ENCODE measurements at regions not wholly inside any gene's neighbourhood (a gene's known extent, or its start where the extent isn't known, plus 50 kb on each side); places are given as distances from the start of the nearest gene placed in this dataset.

DNA sequence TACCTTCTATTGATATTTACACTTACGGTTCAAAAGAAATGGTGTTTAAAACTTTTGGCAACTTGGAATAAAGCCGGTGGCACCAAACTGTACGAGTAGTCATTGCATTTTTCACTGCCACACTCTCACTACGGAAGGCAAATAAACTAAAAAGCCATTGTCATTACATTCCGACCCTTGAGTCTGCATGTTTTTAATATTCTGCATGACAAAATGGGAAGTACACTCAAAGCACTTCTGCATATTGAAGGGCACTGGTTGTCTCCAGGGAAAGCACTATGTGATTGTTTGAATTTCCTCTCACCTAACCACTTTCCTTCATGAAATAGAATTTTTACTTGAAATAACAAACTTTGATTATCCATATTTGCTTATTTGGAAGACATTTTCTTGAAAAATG lies 426.3 kb downstream of the CETN3 start:
- DNase-seq = no peak
- Histone ChIP-seq H3K4me1 (peaks cover 0 to 6% (median 0%) of the 10 kb centered on the region in 4 donors), H3K9me3 (no peaks in the 10 kb centered on the region), H3K36me3 (no peaks in the 10 kb centered on the region), H3K27me3 (no peaks in the 10 kb centered on the region), H3K27ac (no peak overlapping the region), H3K4me3 (no peak overlapping the region)
- WGBS, 5 donors = 71 to 79% (median 77%) methylated on average over 5 of the region's 5 CpGs
- intact Hi-C loops (cut with DNase I; ENCODE audit: low total_unique reads) = no loop called here
- no peak for TF ChIP-seq EP300 (IDR thresholded peaks at IDR 0.05)
- TF ChIP-seq POLR2A (IDR thresholded peaks at IDR 0.05) = no peak
- TF ChIP-seq, protein P1, sequence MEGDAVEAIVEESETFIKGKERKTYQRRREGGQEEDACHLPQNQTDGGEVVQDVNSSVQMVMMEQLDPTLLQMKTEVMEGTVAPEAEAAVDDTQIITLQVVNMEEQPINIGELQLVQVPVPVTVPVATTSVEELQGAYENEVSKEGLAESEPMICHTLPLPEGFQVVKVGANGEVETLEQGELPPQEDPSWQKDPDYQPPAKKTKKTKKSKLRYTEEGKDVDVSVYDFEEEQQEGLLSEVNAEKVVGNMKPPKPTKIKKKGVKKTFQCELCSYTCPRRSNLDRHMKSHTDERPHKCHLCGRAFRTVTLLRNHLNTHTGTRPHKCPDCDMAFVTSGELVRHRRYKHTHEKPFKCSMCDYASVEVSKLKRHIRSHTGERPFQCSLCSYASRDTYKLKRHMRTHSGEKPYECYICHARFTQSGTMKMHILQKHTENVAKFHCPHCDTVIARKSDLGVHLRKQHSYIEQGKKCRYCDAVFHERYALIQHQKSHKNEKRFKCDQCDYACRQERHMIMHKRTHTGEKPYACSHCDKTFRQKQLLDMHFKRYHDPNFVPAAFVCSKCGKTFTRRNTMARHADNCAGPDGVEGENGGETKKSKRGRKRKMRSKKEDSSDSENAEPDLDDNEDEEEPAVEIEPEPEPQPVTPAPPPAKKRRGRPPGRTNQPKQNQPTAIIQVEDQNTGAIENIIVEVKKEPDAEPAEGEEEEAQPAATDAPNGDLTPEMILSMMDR (IDR thresholded peaks at IDR 0.05) = no peak
- TF ChIP-seq POLR2AphosphoS5 (IDR thresholded peaks at IDR 0.05) = no peak

DNA sequence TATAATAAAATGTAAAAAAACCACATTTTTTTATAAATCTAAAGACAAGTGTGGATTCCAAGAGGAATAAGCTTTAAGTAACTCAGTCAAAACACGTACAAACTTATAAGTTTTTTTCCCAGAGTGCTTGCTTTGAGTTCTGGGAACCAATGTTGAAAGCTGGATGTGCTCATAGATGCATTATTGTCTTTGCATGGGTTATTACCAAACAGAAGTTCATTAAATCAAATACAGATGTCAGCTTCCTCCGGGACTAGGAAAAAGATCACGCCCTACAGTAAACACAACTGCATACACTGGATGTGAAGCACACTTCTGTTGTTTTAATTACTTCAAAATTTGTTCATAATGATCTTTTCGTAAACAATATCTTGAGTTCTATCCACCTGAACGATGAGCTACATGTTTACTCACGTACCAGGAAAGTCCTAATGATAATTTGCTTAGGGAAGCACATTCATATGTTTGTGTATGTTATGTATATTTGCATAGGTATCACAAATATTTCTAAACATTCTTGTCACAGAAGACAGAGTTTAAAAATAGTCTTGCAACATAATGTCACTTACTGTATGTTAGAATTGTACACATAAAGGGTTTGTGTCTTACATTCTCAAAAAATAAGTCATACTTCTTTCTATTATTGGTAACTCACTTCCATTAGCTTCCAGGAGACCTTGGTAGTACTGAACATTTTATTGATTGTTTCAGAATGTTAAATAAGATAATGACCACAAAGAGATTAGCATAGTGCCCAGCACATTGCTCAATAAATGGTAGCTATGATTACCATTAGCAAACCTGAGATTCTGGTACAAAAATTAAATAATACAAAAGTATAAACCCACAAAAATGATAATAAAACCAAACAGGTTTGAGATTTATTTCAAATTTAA lies 427.4 kb downstream of the CETN3 start:
- no peak for DNase-seq
- 30 to 49% (median 42%) methylated on average over 6 of the region's 6 CpGs for WGBS, 5 donors
- Histone ChIP-seq H3K27me3 (no peaks in the 10 kb centered on the region), H3K4me1 (peaks cover 0 to 6% (median 0%) of the 10 kb centered on the region in 4 donors), H3K36me3 (no peaks in the 10 kb centered on the region), H3K4me3 (no peak overlapping the region), H3K27ac (no peak overlapping the region), H3K9me3 (no peaks in the 10 kb centered on the region)
- intact Hi-C loops (cut with DNase I; ENCODE audit: low total_unique reads) = no loop called here
- TF ChIP-seq POLR2AphosphoS5 (IDR thresholded peaks at IDR 0.05) = no peak
- TF ChIP-seq POLR2A (IDR thresholded peaks at IDR 0.05) = no peak
- TF ChIP-seq, protein P1 (IDR thresholded peaks at IDR 0.05) = no peak
- TF ChIP-seq EP300 (IDR thresholded peaks at IDR 0.05) = no peak

DNA sequence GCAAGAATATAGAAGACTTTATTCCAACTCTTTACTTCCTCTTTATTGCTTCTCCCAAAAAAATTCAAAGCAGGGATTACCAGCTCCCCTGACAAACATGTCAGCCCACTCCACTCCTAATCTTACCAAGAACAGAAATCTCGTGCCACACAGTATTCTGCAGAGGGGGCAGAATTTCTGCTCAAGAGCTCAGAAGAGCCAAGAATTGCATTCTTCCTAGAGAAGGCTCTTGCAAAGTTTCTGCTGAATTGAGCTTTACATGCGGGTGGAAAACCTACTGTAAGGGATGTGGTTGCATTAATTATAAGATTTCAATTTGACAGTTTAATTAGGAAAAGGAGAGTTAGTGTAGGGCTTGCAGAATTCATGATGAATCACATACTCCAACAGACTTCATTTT lies 428.5 kb downstream of the CETN3 start:
- 56 to 62% (median 59%) methylated on average over 2 of the region's 2 CpGs for WGBS, 5 donors
- no peak for TF ChIP-seq POLR2A (IDR thresholded peaks at IDR 0.05)
- TF ChIP-seq POLR2AphosphoS5 (IDR thresholded peaks at IDR 0.05) = no peak
- TF ChIP-seq EP300 (IDR thresholded peaks at IDR 0.05) = no peak
- TF ChIP-seq, protein P1 (IDR thresholded peaks at IDR 0.05) = no peak
- Histone ChIP-seq H3K27ac (no peak overlapping the region), H3K9me3 (no peaks in the 10 kb centered on the region), H3K27me3 (no peaks in the 10 kb centered on the region), H3K36me3 (no peaks in the 10 kb centered on the region), H3K4me3 (no peak overlapping the region), H3K4me1 (peaks cover 0 to 6% (median 0%) of the 10 kb centered on the region in 4 donors)
- no peak for DNase-seq
- intact Hi-C loops (cut with DNase I; ENCODE audit: low total_unique reads) = no loop called here

DNA sequence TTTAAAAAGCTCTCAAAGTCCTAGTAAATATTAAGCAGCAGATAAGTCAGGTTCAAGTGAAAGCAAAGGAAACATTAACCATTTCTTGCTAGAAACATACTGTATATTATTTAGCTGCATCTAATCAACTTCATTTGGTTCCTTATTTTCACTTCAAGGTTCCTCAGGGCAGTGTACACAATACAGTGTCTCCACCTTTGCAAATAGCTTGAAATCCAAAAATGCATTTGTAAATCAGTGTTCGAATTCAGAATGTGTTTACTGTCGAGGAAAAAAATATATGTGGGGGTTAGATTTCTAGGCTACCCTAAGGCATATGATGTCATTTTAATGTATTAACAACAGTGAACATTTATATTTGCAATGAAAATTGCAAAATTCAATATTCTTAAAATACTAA lies 436.0 kb downstream of the CETN3 start:
- TF ChIP-seq POLR2A (IDR thresholded peaks at IDR 0.05) (no peak), EP300 (IDR thresholded peaks at IDR 0.05) (no peak), POLR2AphosphoS5 (IDR thresholded peaks at IDR 0.05) (no peak)
- TF ChIP-seq, protein P1 (IDR thresholded peaks at IDR 0.05) = no peak
- Histone ChIP-seq H3K27ac (no peak overlapping the region), H3K9me3 (no peaks in the 10 kb centered on the region), H3K4me1 (peaks cover 0 to 8% (median 0%) of the 10 kb centered on the region in 4 donors), H3K27me3 (no peaks in the 10 kb centered on the region), H3K36me3 (no peaks in the 10 kb centered on the region), H3K4me3 (no peak overlapping the region)
- 66 to 86% (median 79%) methylated on average over 2 of the region's 2 CpGs for WGBS, 5 donors
- no peak for DNase-seq
- intact Hi-C loops (cut with DNase I; ENCODE audit: low total_unique reads) = no loop called here

Measured in stomach (tissue), 8 donors.